Large intestine (tissue), 3 donors: ENCODE measurements at regions not wholly inside any gene's neighbourhood (a gene's known extent, or its start where the extent isn't known, plus 50 kb on each side); places are given as distances from the start of the nearest gene placed in this dataset.
"Not testable (repeated sequence)": the region's sequence is repeated elsewhere in the genome, so short reads cannot be mapped to it uniquely, and the experiment has no call there.

ENCODE experiments used
- DNase-seq, 2 donors: peaks; one replicate each; pipeline versions ENCODE4 v3.0.0 to v3.0.0-alpha.2; 2013
- H3K27ac ChIP-seq: one replicate; pipeline ENCODE4 v1.5.1; 2013; ENCODE audit warnings: low read length
- H3K27me3 ChIP-seq: 2 replicates; pipeline ENCODE4 v1.6.1; 2013; ENCODE audit warnings: low read length; ENCODE audit not compliant: control insufficient read depth, insufficient read depth
- H3K36me3 ChIP-seq: 2 replicates; pipeline ENCODE4 v1.6.1; 2013; ENCODE audit warnings: low read length; ENCODE audit not compliant: control insufficient read depth, insufficient read depth
- H3K4me1 ChIP-seq: one replicate; pipeline ENCODE4 v1.6.1; 2013; ENCODE audit warnings: low read length; ENCODE audit not compliant: control insufficient read depth, insufficient read depth
- H3K4me3 ChIP-seq: one replicate; pipeline ENCODE4 v1.5.1; 2013; ENCODE audit warnings: low read length
- H3K9me3 ChIP-seq: one replicate; pipeline ENCODE4 v1.6.1; 2013; ENCODE audit warnings: mild to moderate bottlenecking, low read depth, low read length, moderate library complexity; ENCODE audit not compliant: control insufficient read depth
- WGBS: methylation state at CpG from one replicate; pipeline ENCODE4 v1.1.5; 2013; ENCODE audit warnings: low lambda C conversion rate; ENCODE audit not compliant: insufficient coverage; 5-methylcytosine and 5-hydroxymethylcytosine counted together

GRCh38 chr3:5498981-5499380 lies 311.5 kb downstream of the EDEM1 start:
- Histone ChIP-seq H3K27me3 (no peaks in the 10 kb centered on the region), H3K27ac (no peak overlapping the region), H3K9me3 (no peaks in the 10 kb centered on the region), H3K4me3 (no peak overlapping the region), H3K36me3 (no peaks in the 10 kb centered on the region), H3K4me1 (no peaks in the 10 kb centered on the region)
- WGBS, result no CpG with 5 or more reads among the region's 2 CpGs
- no peak for DNase-seq

GRCh38 chr3:5499404-5499803 lies 311.9 kb downstream of the EDEM1 start:
- DNase-seq, result no peak
- H3K27me3 ChIP-seq, result no peaks in the 10 kb centered on the region
- no peak overlapping the region for H3K4me3 ChIP-seq
- no peaks in the 10 kb centered on the region for H3K36me3 ChIP-seq
- no peaks in the 10 kb centered on the region for H3K4me1 ChIP-seq
- H3K9me3 ChIP-seq, result no peaks in the 10 kb centered on the region
- WGBS, result no CpG with 5 or more reads among the region's 1 CpG
- no peak overlapping the region for H3K27ac ChIP-seq

- Histone ChIP-seq H3K9me3 (no peaks in the 10 kb centered on the region), H3K27ac (no peak overlapping the region), H3K4me1 (no peaks in the 10 kb centered on the region), H3K4me3 (no peak overlapping the region), H3K36me3 (no peaks in the 10 kb centered on the region), H3K27me3 (no peaks in the 10 kb centered on the region)
- DNase-seq, result no peak
- no CpG with 5 or more reads among the region's 3 CpGs for WGBS
Observed at GRCh38 chr3:5503136-5503535, 315.6 kb downstream of the EDEM1 start.

- Histone ChIP-seq H3K27ac (no peak overlapping the region), H3K9me3 (no peaks in the 10 kb centered on the region), H3K4me3 (no peak overlapping the region), H3K27me3 (no peaks in the 10 kb centered on the region), H3K4me1 (no peaks in the 10 kb centered on the region), H3K36me3 (no peaks in the 10 kb centered on the region)
- DNase-seq, result no peak
- WGBS, result 100% methylated on average over 1 of the region's 5 CpGs
Observed at GRCh38 chr3:5504135-5504534, 316.6 kb downstream of the EDEM1 start.

- WGBS, result no CpG with 5 or more reads among the region's 3 CpGs
- Histone ChIP-seq H3K4me3 (no peak overlapping the region), H3K27me3 (no peaks in the 10 kb centered on the region), H3K4me1 (no peaks in the 10 kb centered on the region), H3K36me3 (no peaks in the 10 kb centered on the region), H3K9me3 (no peaks in the 10 kb centered on the region), H3K27ac (no peak overlapping the region)
- no peak for DNase-seq
Observed at GRCh38 chr3:5505163-5505562, 317.7 kb downstream of the EDEM1 start.

- Histone ChIP-seq H3K4me1 (no peaks in the 10 kb centered on the region), H3K9me3 (peaks cover 2% of the 10 kb centered on the region), H3K36me3 (no peaks in the 10 kb centered on the region), H3K4me3 (no peak overlapping the region), H3K27me3 (no peaks in the 10 kb centered on the region), H3K27ac (no peak overlapping the region)
- 86% methylated on average over 1 of the region's 2 CpGs for WGBS
- no peak for DNase-seq
Observed at GRCh38 chr3:5505997-5506396, 318.5 kb downstream of the EDEM1 start.

- H3K4me1 ChIP-seq, DNase-seq, H3K9me3 ChIP-seq, H3K4me3 ChIP-seq, H3K27me3 ChIP-seq, H3K36me3 ChIP-seq, H3K27ac ChIP-seq: not testable (repeated sequence)
- 92% methylated on average over 2 of the region's 3 CpGs for WGBS
Observed at GRCh38 chr3:5508860-5509259, 321.4 kb downstream of the EDEM1 start.

GRCh38 chr3:5510300-5510699 lies 322.8 kb downstream of the EDEM1 start:
- Histone ChIP-seq H3K27ac (no peak overlapping the region), H3K36me3 (no peaks in the 10 kb centered on the region), H3K4me1 (no peaks in the 10 kb centered on the region), H3K9me3 (peaks cover 2% of the 10 kb centered on the region), H3K4me3 (no peak overlapping the region), H3K27me3 (no peaks in the 10 kb centered on the region)
- DNase-seq, result no peak
- WGBS, result no CpG with 5 or more reads among the region's 5 CpGs

GRCh38 chr3:5517921-5518320 lies 330.4 kb downstream of the EDEM1 start:
- no peaks in the 10 kb centered on the region for H3K4me1 ChIP-seq
- no peaks in the 10 kb centered on the region for H3K36me3 ChIP-seq
- no peak overlapping the region for H3K4me3 ChIP-seq
- DNase-seq, result no peak
- H3K27me3 ChIP-seq, result no peaks in the 10 kb centered on the region
- no peak overlapping the region for H3K27ac ChIP-seq
- 80% methylated on average over 1 of the region's 4 CpGs for WGBS
- no peaks in the 10 kb centered on the region for H3K9me3 ChIP-seq

- DNase-seq, result no peak
- Histone ChIP-seq H3K9me3 (no peaks in the 10 kb centered on the region), H3K27me3 (no peaks in the 10 kb centered on the region), H3K36me3 (no peaks in the 10 kb centered on the region), H3K4me1 (no peaks in the 10 kb centered on the region), H3K27ac (no peak overlapping the region), H3K4me3 (no peak overlapping the region)
- WGBS, result 85% methylated on average over 2 of the region's 5 CpGs
Observed at GRCh38 chr3:5520237-5520636, 332.7 kb downstream of the EDEM1 start.

- WGBS, result no CpG with 5 or more reads among the region's 1 CpG
- DNase-seq, result no peak
- no peaks in the 10 kb centered on the region for H3K4me1 ChIP-seq
Observed at GRCh38 chr3:5523125-5523524, 335.6 kb downstream of the EDEM1 start.

More at GRCh38 chr3:5523125-5523524, 335.6 kb downstream of the EDEM1 start:
- Histone ChIP-seq H3K27ac (no peak overlapping the region), H3K27me3 (no peaks in the 10 kb centered on the region), H3K4me3 (no peak overlapping the region), H3K9me3 (no peaks in the 10 kb centered on the region), H3K36me3 (no peaks in the 10 kb centered on the region)
